ENCODE measurements at regions not wholly inside any gene's neighbourhood (a gene's known extent, or its start where the extent isn't known, plus 50 kb on each side); places are given as distances from the start of the nearest gene placed in this dataset.

- no peaks in the 10 kb centered on the region for H3K9me3 ChIP-seq (ENCODE audit: control insufficient read depth, low read length)
- H3K27me3 ChIP-seq (ENCODE audit: control insufficient read depth, insufficient read depth, low read length, poor library complexity, severe bottlenecking) = no peaks in the 10 kb centered on the region
- H3K4me1 ChIP-seq (ENCODE audit: control insufficient read depth, insufficient read depth, low read length) = peaks cover 7% of the 10 kb centered on the region
- no peak overlapping the region for H3K4me3 ChIP-seq (ENCODE audit: insufficient read depth, low read depth, low read length)
- 78 to 85% methylated on average over 6 of the region's 6 CpGs for WGBS, 2 experiments
- no peak overlapping the region for H3K27ac ChIP-seq (ENCODE audit: insufficient read depth, low read depth, low read length, poor library complexity, severe bottlenecking)
- no peaks in the 10 kb centered on the region for H3K36me3 ChIP-seq (ENCODE audit: control insufficient read depth, insufficient read depth, low read length)
These were observed 1305.0 kb downstream of the ROBO2 start for GRCh38 chr3:78344918-78345317.

DNA sequence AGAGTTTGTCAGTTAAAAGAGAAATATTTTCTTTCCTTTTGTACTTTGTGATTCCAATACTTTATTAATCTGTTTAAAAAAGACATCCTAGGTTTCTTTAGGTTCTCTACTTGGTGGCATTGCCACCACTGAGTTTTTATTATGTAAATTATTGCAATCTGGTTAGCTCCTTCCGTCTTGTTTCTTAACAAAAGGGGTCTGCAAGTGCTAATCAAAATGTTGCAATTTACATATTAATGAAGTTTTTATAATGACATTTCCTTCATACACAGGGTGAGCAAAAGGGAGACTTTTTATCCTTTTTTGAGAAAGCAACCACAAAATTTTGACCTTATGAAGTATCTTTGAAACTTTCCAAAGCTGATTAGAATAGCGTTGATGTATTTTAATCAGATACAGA lies 1307.3 kb downstream of the ROBO2 start:
- no peaks in the 10 kb centered on the region for H3K36me3 ChIP-seq (ENCODE audit: control insufficient read depth, insufficient read depth, low read length)
- no peaks in the 10 kb centered on the region for H3K9me3 ChIP-seq (ENCODE audit: control insufficient read depth, low read length)
- peaks cover 7% of the 10 kb centered on the region for H3K4me1 ChIP-seq (ENCODE audit: control insufficient read depth, insufficient read depth, low read length)
- H3K27me3 ChIP-seq (ENCODE audit: control insufficient read depth, insufficient read depth, low read length, poor library complexity, severe bottlenecking) = no peaks in the 10 kb centered on the region
- 23% methylated on average over 2 of the region's 2 CpGs; no CpG with 5 or more reads in 1 of the 2 experiments for WGBS, 2 experiments
- no peak overlapping the region for H3K4me3 ChIP-seq (ENCODE audit: insufficient read depth, low read depth, low read length)
- H3K27ac ChIP-seq (ENCODE audit: insufficient read depth, low read depth, low read length, poor library complexity, severe bottlenecking) = no peak overlapping the region

DNA sequence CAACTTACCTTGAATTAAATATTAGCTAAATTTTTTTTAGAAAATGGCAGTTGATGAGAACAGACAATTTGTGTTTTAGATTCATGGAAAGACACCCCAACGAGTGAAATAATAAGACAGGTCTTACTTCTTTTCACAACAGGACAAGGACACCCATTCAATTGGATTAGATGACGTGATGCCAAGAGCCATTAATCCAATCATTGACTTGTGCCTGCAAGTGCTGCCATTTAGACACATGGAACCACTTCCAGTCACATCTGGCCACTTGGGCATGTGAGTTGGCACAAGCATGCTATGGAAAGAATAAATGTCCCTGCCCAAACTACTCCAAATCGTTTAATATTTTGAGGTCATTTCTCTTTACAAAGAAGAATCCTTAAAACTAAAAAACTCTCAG lies 1308.8 kb downstream of the ROBO2 start:
- WGBS, 2 experiments = 87 to 92% methylated on average over 3 of the region's 3 CpGs
- no peak overlapping the region for H3K27ac ChIP-seq (ENCODE audit: insufficient read depth, low read depth, low read length, poor library complexity, severe bottlenecking)
- no peaks in the 10 kb centered on the region for H3K9me3 ChIP-seq (ENCODE audit: control insufficient read depth, low read length)
- H3K36me3 ChIP-seq (ENCODE audit: control insufficient read depth, insufficient read depth, low read length) = no peaks in the 10 kb centered on the region
- H3K27me3 ChIP-seq (ENCODE audit: control insufficient read depth, insufficient read depth, low read length, poor library complexity, severe bottlenecking) = no peaks in the 10 kb centered on the region
- peaks cover 7% of the 10 kb centered on the region for H3K4me1 ChIP-seq (ENCODE audit: control insufficient read depth, insufficient read depth, low read length)
- H3K4me3 ChIP-seq (ENCODE audit: insufficient read depth, low read depth, low read length) = no peak overlapping the region

DNA sequence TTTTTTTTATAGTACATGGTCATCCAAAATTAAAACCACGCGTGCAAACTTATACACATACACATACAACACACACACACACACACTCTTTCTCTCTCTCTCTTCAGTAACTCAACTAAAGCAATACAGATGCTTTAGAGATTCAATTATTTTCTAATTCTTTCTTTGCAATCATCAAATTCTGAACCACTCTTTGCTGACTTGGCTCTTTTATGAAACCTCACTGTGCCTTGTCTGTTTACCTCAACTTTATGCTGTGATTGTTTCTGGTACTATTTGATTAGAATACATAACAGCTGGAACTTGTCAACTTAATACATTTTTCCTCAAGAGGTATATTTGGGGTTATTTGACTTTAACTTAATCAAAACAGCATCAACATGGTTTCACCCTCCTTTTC lies 1309.7 kb downstream of the ROBO2 start:
- no peaks in the 10 kb centered on the region for H3K9me3 ChIP-seq (ENCODE audit: control insufficient read depth, low read length)
- peaks cover 7% of the 10 kb centered on the region for H3K4me1 ChIP-seq (ENCODE audit: control insufficient read depth, insufficient read depth, low read length)
- 94 to 95% methylated on average over 2 of the region's 2 CpGs for WGBS, 2 experiments
- no peak overlapping the region for H3K27ac ChIP-seq (ENCODE audit: insufficient read depth, low read depth, low read length, poor library complexity, severe bottlenecking)
- no peak overlapping the region for H3K4me3 ChIP-seq (ENCODE audit: insufficient read depth, low read depth, low read length)
- H3K27me3 ChIP-seq (ENCODE audit: control insufficient read depth, insufficient read depth, low read length, poor library complexity, severe bottlenecking) = no peaks in the 10 kb centered on the region
- no peaks in the 10 kb centered on the region for H3K36me3 ChIP-seq (ENCODE audit: control insufficient read depth, insufficient read depth, low read length)

GRCh38 chr3:78351334-78351733 lies 1311.4 kb downstream of the ROBO2 start:
- H3K4me3 ChIP-seq (ENCODE audit: insufficient read depth, low read depth, low read length) = no peak overlapping the region
- no peaks in the 10 kb centered on the region for H3K36me3 ChIP-seq (ENCODE audit: control insufficient read depth, insufficient read depth, low read length)
- no peaks in the 10 kb centered on the region for H3K9me3 ChIP-seq (ENCODE audit: control insufficient read depth, low read length)
- no peaks in the 10 kb centered on the region for H3K27me3 ChIP-seq (ENCODE audit: control insufficient read depth, insufficient read depth, low read length, poor library complexity, severe bottlenecking)
- H3K4me1 ChIP-seq (ENCODE audit: control insufficient read depth, insufficient read depth, low read length) = peaks cover 7% of the 10 kb centered on the region
- H3K27ac ChIP-seq (ENCODE audit: insufficient read depth, low read depth, low read length, poor library complexity, severe bottlenecking) = no peak overlapping the region
- 94 to 95% methylated on average over 2 of the region's 3 CpGs for WGBS, 2 experiments

DNA sequence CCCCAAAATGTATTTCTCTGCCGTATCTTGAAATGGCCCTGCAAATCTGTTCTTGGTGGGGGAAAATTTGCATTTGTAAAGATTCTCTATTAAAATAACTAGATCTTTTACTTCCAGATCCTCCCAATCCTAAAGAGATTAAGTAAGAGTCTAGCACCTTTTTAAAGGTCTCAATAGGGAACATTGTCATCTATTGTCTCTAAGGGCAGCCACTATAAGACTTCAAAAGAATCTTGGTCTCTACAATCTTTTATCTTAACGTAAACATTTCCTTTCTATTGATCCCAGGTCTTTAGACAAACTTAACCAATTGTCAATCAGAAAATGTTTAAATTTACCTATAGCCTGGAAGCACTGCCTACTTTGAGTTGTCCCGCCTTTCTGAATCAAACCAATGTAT lies 1313.3 kb downstream of the ROBO2 start:
- WGBS, 2 experiments = 82 to 84% methylated on average over 2 of the region's 3 CpGs
- H3K4me1 ChIP-seq (ENCODE audit: control insufficient read depth, insufficient read depth, low read length) = no peaks in the 10 kb centered on the region
- no peaks in the 10 kb centered on the region for H3K36me3 ChIP-seq (ENCODE audit: control insufficient read depth, insufficient read depth, low read length)
- H3K27me3 ChIP-seq (ENCODE audit: control insufficient read depth, insufficient read depth, low read length, poor library complexity, severe bottlenecking) = no peaks in the 10 kb centered on the region
- H3K4me3 ChIP-seq (ENCODE audit: insufficient read depth, low read depth, low read length) = no peak overlapping the region
- H3K27ac ChIP-seq (ENCODE audit: insufficient read depth, low read depth, low read length, poor library complexity, severe bottlenecking) = no peak overlapping the region
- no peaks in the 10 kb centered on the region for H3K9me3 ChIP-seq (ENCODE audit: control insufficient read depth, low read length)

DNA sequence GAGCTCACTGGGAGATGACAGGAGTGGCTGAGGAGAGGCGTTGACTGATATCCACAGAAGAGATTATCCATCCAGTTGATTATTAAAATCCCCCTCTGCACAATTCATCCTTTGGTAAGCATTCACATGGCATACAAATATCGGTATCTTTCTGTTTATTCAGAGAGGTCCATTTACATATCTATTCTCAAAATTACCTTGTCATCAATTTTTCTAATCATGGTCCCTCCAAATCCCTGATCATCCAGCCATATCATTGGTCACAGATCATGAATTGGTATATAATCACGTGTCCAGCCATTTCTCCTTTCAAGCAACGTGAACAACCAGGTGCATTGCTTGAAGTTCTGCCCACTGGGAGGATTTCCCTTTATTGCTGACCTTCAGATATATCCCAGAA lies 1321.0 kb downstream of the ROBO2 start:
- no peaks in the 10 kb centered on the region for H3K27me3 ChIP-seq (ENCODE audit: control insufficient read depth, insufficient read depth, low read length, poor library complexity, severe bottlenecking)
- no peak overlapping the region for H3K4me3 ChIP-seq (ENCODE audit: insufficient read depth, low read depth, low read length)
- H3K9me3 ChIP-seq (ENCODE audit: control insufficient read depth, low read length) = no peaks in the 10 kb centered on the region
- H3K27ac ChIP-seq (ENCODE audit: insufficient read depth, low read depth, low read length, poor library complexity, severe bottlenecking) = no peak overlapping the region
- H3K36me3 ChIP-seq (ENCODE audit: control insufficient read depth, insufficient read depth, low read length) = no peaks in the 10 kb centered on the region
- 84 to 87% methylated on average over 4 of the region's 4 CpGs for WGBS, 2 experiments
- no peaks in the 10 kb centered on the region for H3K4me1 ChIP-seq (ENCODE audit: control insufficient read depth, insufficient read depth, low read length)

DNA sequence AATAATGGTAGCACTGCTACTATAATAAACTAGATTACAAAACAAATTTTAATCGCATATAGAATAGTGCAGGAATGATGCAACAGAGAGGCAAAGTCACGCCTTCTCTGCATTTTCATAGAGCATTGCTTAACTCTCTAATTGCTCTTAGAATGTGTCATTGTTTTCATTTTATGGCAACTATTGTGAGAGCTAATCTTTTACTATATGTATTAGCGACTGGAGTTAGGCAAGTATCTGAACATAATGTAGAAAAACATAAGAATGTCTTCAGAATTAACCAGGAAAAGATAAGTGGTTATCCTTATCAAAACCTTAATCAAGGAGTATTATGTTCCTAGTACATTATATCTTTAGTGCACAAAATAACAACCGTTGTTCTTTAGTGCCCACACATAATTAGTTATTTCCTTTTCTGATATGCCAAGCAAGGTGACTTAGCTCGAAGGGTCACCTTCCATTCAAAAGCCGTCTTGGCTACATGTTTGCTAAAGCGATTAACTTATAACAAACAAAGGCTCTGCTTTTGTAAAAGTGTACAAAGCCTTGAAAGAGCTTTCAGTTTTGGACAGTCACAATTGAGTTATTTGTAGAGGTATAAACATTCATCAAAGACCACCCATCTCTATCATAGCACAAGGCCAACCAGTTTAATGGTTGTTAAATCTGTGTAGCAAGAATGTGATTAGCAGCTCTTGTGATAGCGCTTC lies 1328.9 kb downstream of the ROBO2 start:
- Histone ChIP-seq H3K36me3 (ENCODE audit: control insufficient read depth, insufficient read depth, low read length) (no peaks in the 10 kb centered on the region), H3K27ac (ENCODE audit: insufficient read depth, low read depth, low read length, poor library complexity, severe bottlenecking) (no peak overlapping the region), H3K27me3 (ENCODE audit: control insufficient read depth, insufficient read depth, low read length, poor library complexity, severe bottlenecking) (no peaks in the 10 kb centered on the region), H3K4me1 (ENCODE audit: control insufficient read depth, insufficient read depth, low read length) (no peaks in the 10 kb centered on the region), H3K9me3 (ENCODE audit: control insufficient read depth, low read length) (no peaks in the 10 kb centered on the region), H3K4me3 (ENCODE audit: insufficient read depth, low read depth, low read length) (no peak overlapping the region)
- 94% methylated on average over 7 to 8 of the region's 8 CpGs for WGBS, 2 experiments

GRCh38 chr3:78390221-78390620 lies 1350.3 kb downstream of the ROBO2 start:
- H3K4me3 ChIP-seq (ENCODE audit: insufficient read depth, low read depth, low read length) = no peak overlapping the region
- 76 to 77% methylated on average over 1 of the region's 1 CpG for WGBS, 2 experiments
- H3K9me3 ChIP-seq (ENCODE audit: control insufficient read depth, low read length) = no peaks in the 10 kb centered on the region

DNA sequence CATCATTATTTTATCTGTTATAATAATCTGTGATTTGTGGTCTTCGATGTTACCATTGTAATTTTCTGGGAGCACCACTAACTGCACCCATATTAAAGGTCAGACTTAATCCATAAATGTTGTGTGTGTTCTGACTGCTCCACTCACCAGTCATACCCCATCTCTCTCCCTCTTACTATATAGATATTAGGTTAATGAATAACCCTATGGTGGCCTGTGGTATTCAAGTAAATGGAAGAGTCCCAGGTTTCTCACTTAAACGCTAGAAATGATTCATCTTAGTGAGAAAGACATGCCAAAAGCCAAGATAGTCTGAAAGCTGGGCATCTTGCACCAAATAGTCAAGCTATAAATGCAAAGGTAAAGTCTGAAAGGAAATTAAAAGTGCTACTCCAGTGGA lies 1358.5 kb downstream of the ROBO2 start:
- no peaks in the 10 kb centered on the region for H3K27me3 ChIP-seq (ENCODE audit: control insufficient read depth, insufficient read depth, low read length, poor library complexity, severe bottlenecking)
- no peaks in the 10 kb centered on the region for H3K36me3 ChIP-seq (ENCODE audit: control insufficient read depth, insufficient read depth, low read length)
- 91 to 94% methylated on average over 1 to 2 of the region's 2 CpGs for WGBS, 2 experiments
- no peaks in the 10 kb centered on the region for H3K9me3 ChIP-seq (ENCODE audit: control insufficient read depth, low read length)
- H3K4me1 ChIP-seq (ENCODE audit: control insufficient read depth, insufficient read depth, low read length) = no peaks in the 10 kb centered on the region
- no peak overlapping the region for H3K27ac ChIP-seq (ENCODE audit: insufficient read depth, low read depth, low read length, poor library complexity, severe bottlenecking)
- no peak overlapping the region for H3K4me3 ChIP-seq (ENCODE audit: insufficient read depth, low read depth, low read length)

More at GRCh38 chr3:78390221-78390620, 1350.3 kb downstream of the ROBO2 start:
- no peaks in the 10 kb centered on the region for H3K27me3 ChIP-seq (ENCODE audit: control insufficient read depth, insufficient read depth, low read length, poor library complexity, severe bottlenecking)
- H3K36me3 ChIP-seq (ENCODE audit: control insufficient read depth, insufficient read depth, low read length) = no peaks in the 10 kb centered on the region
- no peaks in the 10 kb centered on the region for H3K4me1 ChIP-seq (ENCODE audit: control insufficient read depth, insufficient read depth, low read length)
- H3K27ac ChIP-seq (ENCODE audit: insufficient read depth, low read depth, low read length, poor library complexity, severe bottlenecking) = no peak overlapping the region

- Histone ChIP-seq H3K9me3 (ENCODE audit: control insufficient read depth, low read length) (no peaks in the 10 kb centered on the region), H3K4me1 (ENCODE audit: control insufficient read depth, insufficient read depth, low read length) (no peaks in the 10 kb centered on the region), H3K27ac (ENCODE audit: insufficient read depth, low read depth, low read length, poor library complexity, severe bottlenecking) (no peak overlapping the region), H3K4me3 (ENCODE audit: insufficient read depth, low read depth, low read length) (no peak overlapping the region), H3K27me3 (ENCODE audit: control insufficient read depth, insufficient read depth, low read length, poor library complexity, severe bottlenecking) (no peaks in the 10 kb centered on the region), H3K36me3 (ENCODE audit: control insufficient read depth, insufficient read depth, low read length) (no peaks in the 10 kb centered on the region)
- 81 to 90% methylated on average over 1 of the region's 1 CpG for WGBS, 2 experiments
These were observed 1362.8 kb downstream of the ROBO2 start for GRCh38 chr3:78402720-78403119.

All from ectodermal cell (in vitro differentiated cells).